ENCODE measurements at regions not wholly inside any gene's neighbourhood (a gene's known extent, or its start where the extent isn't known, plus 50 kb on each side); places are given as distances from the start of the nearest gene placed in this dataset.

GRCh38 chr11:70737816-70738630, 339.7 kb downstream of the CTTN start:
- Histone ChIP-seq H3K9me3 (ENCODE audit: insufficient read depth, low read depth, low read length) (no peaks in the 10 kb centered on the region), H3K79me2 (ENCODE audit: insufficient read depth, low read length) (no peaks in the 10 kb centered on the region), H3K27me3 (ENCODE audit: insufficient read depth, low read length) (peaks cover 12% of the 10 kb centered on the region), H3K36me3 (ENCODE audit: insufficient read depth, low read length) (no peaks in the 10 kb centered on the region), H4K20me1 (ENCODE audit: insufficient read depth, low read length) (no peaks in the 10 kb centered on the region), H2AFZ (ENCODE audit: low read depth, low read length) (no peak overlapping the region), H3K4me1 (ENCODE audit: insufficient read depth, low read length) (no peaks in the 10 kb centered on the region), H3K4me2 (ENCODE audit: low read length) (no peak overlapping the region), H3K9ac (ENCODE audit: low read length) (no peak overlapping the region), H3K27ac (ENCODE audit: low read depth, low read length) (no peak overlapping the region), H3K4me3 (ENCODE audit: insufficient read depth, low read depth, low read length) (no peak overlapping the region)
- no peak overlapping the region for H3K4me3 Mint-ChIP-seq (ENCODE audit: unreplicated experiment)
- no peak for DNase-seq (ENCODE audit: low read depth)
- H3K9me3 Mint-ChIP-seq (ENCODE audit: unreplicated experiment) = peaks cover 15% of the 10 kb centered on the region
- TF ChIP-seq EZH2 (IDR thresholded peaks at IDR 0.05; ENCODE audit: insufficient read depth, low read length) (no peak), CTCF (IDR thresholded peaks at IDR 0.05; ENCODE audit: insufficient read depth, low read depth, low read length) (no peak)
- H3K27me3 Mint-ChIP-seq (ENCODE audit: low read depth, unreplicated experiment) = peaks cover 65% of the 10 kb centered on the region
- peaks cover 1% of the 10 kb centered on the region for H3K4me1 Mint-ChIP-seq (ENCODE audit: low read depth, unreplicated experiment)
- FAIRE-seq = no peak
- H3K27ac Mint-ChIP-seq (ENCODE audit: unreplicated experiment) = no peak overlapping the region
- H3K36me3 Mint-ChIP-seq (ENCODE audit: low read depth, unreplicated experiment) = peaks cover 10% of the 10 kb centered on the region

GRCh38 chr11:70738661-70739060, 340.3 kb downstream of the CTTN start:
- no peaks in the 10 kb centered on the region for H3K4me1 Mint-ChIP-seq (ENCODE audit: low read depth, unreplicated experiment)
- no peak overlapping the region for H3K4me3 Mint-ChIP-seq (ENCODE audit: unreplicated experiment)
- Histone ChIP-seq H3K4me2 (ENCODE audit: low read length) (no peak overlapping the region), H3K9me3 (ENCODE audit: insufficient read depth, low read depth, low read length) (no peaks in the 10 kb centered on the region), H3K27ac (ENCODE audit: low read depth, low read length) (no peak overlapping the region), H3K79me2 (ENCODE audit: insufficient read depth, low read length) (no peaks in the 10 kb centered on the region), H3K4me3 (ENCODE audit: insufficient read depth, low read depth, low read length) (no peak overlapping the region), H3K27me3 (ENCODE audit: insufficient read depth, low read length) (peaks cover 15% of the 10 kb centered on the region), H3K9ac (ENCODE audit: low read length) (no peak overlapping the region), H3K36me3 (ENCODE audit: insufficient read depth, low read length) (no peaks in the 10 kb centered on the region), H4K20me1 (ENCODE audit: insufficient read depth, low read length) (no peaks in the 10 kb centered on the region), H2AFZ (ENCODE audit: low read depth, low read length) (no peak overlapping the region), H3K4me1 (ENCODE audit: insufficient read depth, low read length) (no peaks in the 10 kb centered on the region)
- TF ChIP-seq CTCF (IDR thresholded peaks at IDR 0.05; ENCODE audit: insufficient read depth, low read depth, low read length) (no peak), EZH2 (IDR thresholded peaks at IDR 0.05; ENCODE audit: insufficient read depth, low read length) (no peak)
- H3K27ac Mint-ChIP-seq (ENCODE audit: unreplicated experiment) = no peak overlapping the region
- H3K27me3 Mint-ChIP-seq (ENCODE audit: low read depth, unreplicated experiment) = peaks cover 72% of the 10 kb centered on the region
- peaks cover 13% of the 10 kb centered on the region for H3K9me3 Mint-ChIP-seq (ENCODE audit: unreplicated experiment)
- DNase-seq (ENCODE audit: low read depth) = no peak
- H3K36me3 Mint-ChIP-seq (ENCODE audit: low read depth, unreplicated experiment) = peaks cover 10% of the 10 kb centered on the region
- FAIRE-seq = no peak

GRCh38 chr11:70739091-70739490, 340.8 kb downstream of the CTTN start:
- no peak overlapping the region for H3K27ac Mint-ChIP-seq (ENCODE audit: unreplicated experiment)
- H3K27me3 Mint-ChIP-seq (ENCODE audit: low read depth, unreplicated experiment) = peaks cover 71% of the 10 kb centered on the region
- Histone ChIP-seq H3K9me3 (ENCODE audit: insufficient read depth, low read depth, low read length) (no peaks in the 10 kb centered on the region), H3K4me3 (ENCODE audit: insufficient read depth, low read depth, low read length) (no peak overlapping the region), H3K9ac (ENCODE audit: low read length) (no peak overlapping the region), H3K36me3 (ENCODE audit: insufficient read depth, low read length) (no peaks in the 10 kb centered on the region), H3K4me1 (ENCODE audit: insufficient read depth, low read length) (no peaks in the 10 kb centered on the region), H4K20me1 (ENCODE audit: insufficient read depth, low read length) (no peaks in the 10 kb centered on the region), H3K79me2 (ENCODE audit: insufficient read depth, low read length) (no peaks in the 10 kb centered on the region), H2AFZ (ENCODE audit: low read depth, low read length) (no peak overlapping the region), H3K27me3 (ENCODE audit: insufficient read depth, low read length) (peaks cover 15% of the 10 kb centered on the region), H3K27ac (ENCODE audit: low read depth, low read length) (no peak overlapping the region), H3K4me2 (ENCODE audit: low read length) (no peak overlapping the region)
- H3K9me3 Mint-ChIP-seq (ENCODE audit: unreplicated experiment) = peaks cover 13% of the 10 kb centered on the region
- peaks cover 10% of the 10 kb centered on the region for H3K36me3 Mint-ChIP-seq (ENCODE audit: low read depth, unreplicated experiment)
- no peaks in the 10 kb centered on the region for H3K4me1 Mint-ChIP-seq (ENCODE audit: low read depth, unreplicated experiment)
- FAIRE-seq (no peak), DNase-seq (ENCODE audit: low read depth) (no peak)
- no peak overlapping the region for H3K4me3 Mint-ChIP-seq (ENCODE audit: unreplicated experiment)
- no peak for TF ChIP-seq EZH2 (IDR thresholded peaks at IDR 0.05; ENCODE audit: insufficient read depth, low read length)
- TF ChIP-seq CTCF (IDR thresholded peaks at IDR 0.05; ENCODE audit: insufficient read depth, low read depth, low read length) = no peak
